Cardiac fibroblast (primary cell): ENCODE measurements at regions not wholly inside any gene's neighbourhood (a gene's known extent, or its start where the extent isn't known, plus 50 kb on each side); places are given as distances from the start of the nearest gene placed in this dataset.

ENCODE experiments used
- DNase-seq, 2 donors: peaks; one replicate each; pipeline versions ENCODE4 v3.0.0 to v3.0.0-alpha.2; 2010; ENCODE audit warnings: low read depth in 2 of 2
- H3K4me3 ChIP-seq, 2 donors: replicated peaks in 1 of 2; 1 replicate in 1 of 2; 2 replicates in 1 of 2; pipeline ENCODE4 v1.5.1; 2011; ENCODE audit warnings: low read depth in 2 of 2, low read length in 2 of 2, mild to moderate bottlenecking in 2 of 2, moderate library complexity in 1 of 2
- TF ChIP-seq, protein P1 (sequence below): IDR thresholded peaks from one replicate; pipeline ENCODE4 v1.5.1; 2011; ENCODE audit warnings: low read depth, mild to moderate bottlenecking, low read length, inconsistent platforms

GRCh38 chr5:175284806-175285205, 159.2 kb downstream of the DRD1 start:
- TF ChIP-seq, protein P1, sequence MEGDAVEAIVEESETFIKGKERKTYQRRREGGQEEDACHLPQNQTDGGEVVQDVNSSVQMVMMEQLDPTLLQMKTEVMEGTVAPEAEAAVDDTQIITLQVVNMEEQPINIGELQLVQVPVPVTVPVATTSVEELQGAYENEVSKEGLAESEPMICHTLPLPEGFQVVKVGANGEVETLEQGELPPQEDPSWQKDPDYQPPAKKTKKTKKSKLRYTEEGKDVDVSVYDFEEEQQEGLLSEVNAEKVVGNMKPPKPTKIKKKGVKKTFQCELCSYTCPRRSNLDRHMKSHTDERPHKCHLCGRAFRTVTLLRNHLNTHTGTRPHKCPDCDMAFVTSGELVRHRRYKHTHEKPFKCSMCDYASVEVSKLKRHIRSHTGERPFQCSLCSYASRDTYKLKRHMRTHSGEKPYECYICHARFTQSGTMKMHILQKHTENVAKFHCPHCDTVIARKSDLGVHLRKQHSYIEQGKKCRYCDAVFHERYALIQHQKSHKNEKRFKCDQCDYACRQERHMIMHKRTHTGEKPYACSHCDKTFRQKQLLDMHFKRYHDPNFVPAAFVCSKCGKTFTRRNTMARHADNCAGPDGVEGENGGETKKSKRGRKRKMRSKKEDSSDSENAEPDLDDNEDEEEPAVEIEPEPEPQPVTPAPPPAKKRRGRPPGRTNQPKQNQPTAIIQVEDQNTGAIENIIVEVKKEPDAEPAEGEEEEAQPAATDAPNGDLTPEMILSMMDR = no peak
- H3K4me3 ChIP-seq = no peak overlapping the region
- DNase-seq = no peak

GRCh38 chr5:175282611-175283225, 161.3 kb downstream of the DRD1 start:
- TF ChIP-seq, protein P1 = no peak
- no peak for DNase-seq
- H3K4me3 ChIP-seq = no peak overlapping the region

DNA sequence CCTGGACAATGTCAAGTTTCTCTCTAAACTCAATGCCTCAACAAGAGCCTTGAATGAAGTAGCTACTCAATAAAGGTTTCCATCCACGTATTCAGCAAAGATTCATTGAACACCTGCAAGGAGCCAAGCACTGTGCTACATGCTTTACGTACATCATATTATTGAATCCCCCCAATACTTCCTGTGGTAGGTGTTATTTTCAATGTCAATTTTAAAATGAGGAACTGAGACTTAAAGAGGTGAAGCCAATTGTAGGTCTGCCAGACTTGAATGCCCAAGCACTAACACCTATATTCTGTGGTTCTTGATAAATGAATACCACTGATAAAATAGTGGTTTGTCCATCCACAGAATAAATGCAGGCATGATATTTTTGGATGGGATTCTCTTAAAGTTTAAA, 162.3 kb downstream of the DRD1 start:
- DNase-seq = no peak
- no peak overlapping the region for H3K4me3 ChIP-seq
- TF ChIP-seq, protein P1 = no peak

GRCh38 chr5:175281257-175281656, 162.7 kb downstream of the DRD1 start:
- DNase-seq = no peak
- H3K4me3 ChIP-seq = no peak overlapping the region
- TF ChIP-seq, protein P1 = no peak

DNA sequence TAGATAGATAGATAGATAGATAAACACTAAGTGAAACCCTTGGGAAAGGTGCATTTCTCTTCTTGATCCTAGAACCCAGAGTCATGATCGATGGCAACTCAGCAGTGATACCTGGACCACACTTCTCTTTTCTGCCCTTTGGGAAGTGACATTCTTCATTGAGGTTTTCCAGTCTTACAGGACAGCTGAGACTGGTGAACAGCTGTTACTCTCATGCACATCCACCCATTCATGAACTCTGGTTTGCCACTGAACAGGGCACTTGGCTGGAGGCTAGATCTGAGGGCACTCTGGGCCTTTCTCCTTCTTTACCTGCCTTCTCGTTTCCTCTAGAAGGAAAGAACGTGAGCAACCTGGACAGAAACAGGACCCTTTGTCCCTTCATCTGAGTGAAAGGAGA, 164.5 kb downstream of the DRD1 start:
- H3K4me3 ChIP-seq = no peak overlapping the region
- TF ChIP-seq, protein P1 = no peak

DNA sequence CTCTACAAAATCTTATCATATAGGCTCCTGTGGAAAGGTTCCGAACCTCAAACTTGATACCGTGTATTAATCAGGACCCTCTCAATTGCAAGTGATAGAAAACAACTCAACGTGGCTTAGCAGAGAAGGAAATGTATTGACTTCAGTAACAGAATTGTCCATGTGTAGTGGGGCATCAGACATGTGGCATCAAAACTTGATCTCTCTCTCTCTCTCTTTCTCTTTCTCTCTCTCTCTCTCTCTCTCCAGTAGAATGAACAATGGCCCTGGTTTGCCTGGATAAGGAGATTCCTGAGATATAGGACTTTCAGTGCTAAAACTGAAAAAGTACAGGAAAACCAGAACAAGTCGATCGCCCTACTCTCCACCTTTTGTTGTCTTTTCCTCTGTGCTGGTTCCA, 168.2 kb downstream of the DRD1 start:
- TF ChIP-seq, protein P1 = no peak
- no peak for DNase-seq
- no peak overlapping the region for H3K4me3 ChIP-seq

More for the DNA sequence above, 164.5 kb downstream of the DRD1 start:
- no peak for DNase-seq

GRCh38 chr5:175275097-175275496, 168.9 kb downstream of the DRD1 start:
- no peak overlapping the region for H3K4me3 ChIP-seq
- DNase-seq = no peak
- TF ChIP-seq, protein P1 = no peak
